ENCODE measurements at regions not wholly inside any gene's neighbourhood (a gene's known extent, or its start where the extent isn't known, plus 50 kb on each side); places are given as distances from the start of the nearest gene placed in this dataset.

DNA sequence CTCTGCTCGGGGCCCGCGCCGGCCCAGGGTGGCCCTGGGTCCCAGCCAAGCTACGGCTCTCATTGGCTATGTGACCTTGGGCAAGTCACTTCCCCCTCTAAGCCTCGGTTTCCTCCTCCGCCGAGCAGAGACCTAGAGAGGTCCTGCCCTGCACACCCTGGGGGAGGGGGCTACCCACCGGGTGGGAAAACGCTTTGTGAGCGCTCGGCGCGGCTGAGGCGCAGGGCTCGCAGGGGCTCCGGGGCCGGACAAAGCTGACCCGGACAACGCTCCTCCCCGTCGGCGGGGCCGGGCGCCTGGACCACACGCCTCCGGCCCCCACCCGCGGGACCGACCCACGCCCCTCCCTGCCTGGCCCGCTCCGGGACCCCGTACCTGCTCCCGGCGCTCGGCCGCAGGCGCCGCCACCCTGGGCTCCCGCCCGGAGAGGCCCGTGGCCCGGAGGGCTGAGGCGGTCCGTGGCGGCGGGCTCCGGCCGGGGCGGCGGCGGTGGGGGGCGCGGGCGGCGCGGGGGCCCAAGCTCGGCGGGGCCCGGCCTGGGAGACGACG is 85.7 kb upstream of the MELK start:
- intact Hi-C loops (cut with DNase I; ENCODE audit: low total_unique reads) = loop anchor here (5.0 to 10.0 kb wide), 2 partner anchors 78 to 85 kb away; partner anchors contain the start of gene RNF38
- H3K4me1 ChIP-seq = peaks cover 0 to 26% (median 18%) of the 10 kb centered on the region in 4 donors
- TF ChIP-seq, protein P1, sequence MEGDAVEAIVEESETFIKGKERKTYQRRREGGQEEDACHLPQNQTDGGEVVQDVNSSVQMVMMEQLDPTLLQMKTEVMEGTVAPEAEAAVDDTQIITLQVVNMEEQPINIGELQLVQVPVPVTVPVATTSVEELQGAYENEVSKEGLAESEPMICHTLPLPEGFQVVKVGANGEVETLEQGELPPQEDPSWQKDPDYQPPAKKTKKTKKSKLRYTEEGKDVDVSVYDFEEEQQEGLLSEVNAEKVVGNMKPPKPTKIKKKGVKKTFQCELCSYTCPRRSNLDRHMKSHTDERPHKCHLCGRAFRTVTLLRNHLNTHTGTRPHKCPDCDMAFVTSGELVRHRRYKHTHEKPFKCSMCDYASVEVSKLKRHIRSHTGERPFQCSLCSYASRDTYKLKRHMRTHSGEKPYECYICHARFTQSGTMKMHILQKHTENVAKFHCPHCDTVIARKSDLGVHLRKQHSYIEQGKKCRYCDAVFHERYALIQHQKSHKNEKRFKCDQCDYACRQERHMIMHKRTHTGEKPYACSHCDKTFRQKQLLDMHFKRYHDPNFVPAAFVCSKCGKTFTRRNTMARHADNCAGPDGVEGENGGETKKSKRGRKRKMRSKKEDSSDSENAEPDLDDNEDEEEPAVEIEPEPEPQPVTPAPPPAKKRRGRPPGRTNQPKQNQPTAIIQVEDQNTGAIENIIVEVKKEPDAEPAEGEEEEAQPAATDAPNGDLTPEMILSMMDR (IDR thresholded peaks at IDR 0.05) = no peak
- H3K9me3 ChIP-seq = no peaks in the 10 kb centered on the region
- no peaks in the 10 kb centered on the region for H3K36me3 ChIP-seq
- peak overlapping the region; percentile 98 for H3K4me3 ChIP-seq
- DNase-seq = peak; percentile 37 to 72
- no peaks in the 10 kb centered on the region for H3K27me3 ChIP-seq
- H3K27ac ChIP-seq = peak overlapping the region; percentile 90 to 91

DNA sequence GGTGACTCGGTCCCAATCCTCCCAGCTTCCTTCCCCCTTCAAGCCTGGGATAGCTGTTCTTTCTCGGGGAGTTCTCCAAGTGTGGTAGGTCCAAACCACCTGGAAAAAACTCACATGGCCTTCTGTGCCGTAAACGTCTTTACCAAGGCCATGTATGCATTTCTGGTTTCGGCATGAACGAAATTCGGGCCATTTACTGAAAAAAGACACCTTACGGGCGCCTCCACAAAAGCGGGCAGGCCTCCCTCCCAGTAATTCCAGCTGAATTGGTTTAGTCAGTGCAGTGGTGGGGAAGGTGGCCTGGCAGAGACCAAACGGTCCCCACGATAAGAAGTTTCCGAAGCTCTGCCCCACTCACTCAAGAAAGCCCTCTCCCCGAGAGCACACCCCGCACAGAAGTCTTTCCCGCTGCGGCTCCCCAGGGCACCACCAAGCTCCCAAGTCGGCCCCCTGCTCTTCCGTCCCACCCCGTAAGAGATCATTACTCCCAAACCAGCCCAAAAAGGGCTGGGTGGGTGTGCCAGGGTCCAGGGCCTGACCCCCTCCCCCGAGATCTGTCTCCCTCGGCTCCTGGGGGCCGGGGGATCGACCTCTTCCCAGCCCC is 86.3 kb upstream of the MELK start:
- peaks cover 0 to 26% (median 18%) of the 10 kb centered on the region in 4 donors for H3K4me1 ChIP-seq
- H3K36me3 ChIP-seq = no peaks in the 10 kb centered on the region
- TF ChIP-seq, protein P1 (IDR thresholded peaks at IDR 0.05) = no peak
- no peaks in the 10 kb centered on the region for H3K27me3 ChIP-seq
- peak; percentile 35 to 67 for DNase-seq
- H3K4me3 ChIP-seq = peak overlapping the region; percentile 98
- intact Hi-C loops (cut with DNase I; ENCODE audit: low total_unique reads) = loop anchor here (5.0 to 10.0 kb wide), 2 partner anchors 78 to 84 kb away; partner anchors contain the start of gene RNF38
- H3K27ac ChIP-seq = peak overlapping the region; percentile 90 to 91
- no peaks in the 10 kb centered on the region for H3K9me3 ChIP-seq

DNA sequence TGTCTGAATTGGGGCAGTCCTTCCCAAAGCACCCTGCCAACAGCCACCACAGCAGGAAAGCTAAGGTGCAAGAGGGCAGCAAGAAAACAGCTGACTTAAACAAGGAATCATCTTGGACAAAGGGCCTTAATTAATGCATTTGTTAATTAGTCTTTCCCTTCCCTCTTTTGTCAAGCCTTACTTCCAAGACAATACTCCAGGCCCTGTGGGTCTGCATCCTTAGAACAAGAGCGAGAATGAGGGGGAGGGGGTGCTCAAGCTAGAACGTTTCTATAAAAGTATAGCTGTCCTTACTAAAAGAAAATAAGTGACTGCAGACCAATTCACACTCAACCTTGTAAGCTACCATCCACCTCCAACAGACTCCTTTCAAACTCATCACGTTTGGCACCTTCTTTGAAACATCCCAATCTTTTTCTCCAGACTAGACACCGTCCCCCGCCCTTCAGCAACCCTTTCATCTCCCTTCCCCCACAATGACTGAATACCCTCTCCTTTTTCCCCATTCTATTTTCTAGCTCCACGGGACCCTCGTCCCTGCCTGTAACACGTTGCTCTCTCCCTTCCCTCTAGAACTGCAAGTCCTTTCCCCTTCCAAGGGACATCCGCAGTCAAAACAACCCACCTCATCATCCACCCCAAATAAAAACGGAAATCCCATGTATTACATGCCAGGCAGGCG is 85.7 kb upstream of the RNF38 start:
- peak overlapping the region; percentile 98 for H3K4me3 ChIP-seq
- no peaks in the 10 kb centered on the region for H3K36me3 ChIP-seq
- no peak for DNase-seq
- H3K9me3 ChIP-seq = no peaks in the 10 kb centered on the region
- H3K4me1 ChIP-seq = peaks cover 0 to 26% (median 18%) of the 10 kb centered on the region in 4 donors
- no peaks in the 10 kb centered on the region for H3K27me3 ChIP-seq
- H3K27ac ChIP-seq = peak overlapping the region; percentile 90 to 91
- TF ChIP-seq, protein P1 (IDR thresholded peaks at IDR 0.05) = no peak
- intact Hi-C loops (cut with DNase I; ENCODE audit: low total_unique reads) = loop anchor here (5.0 to 10.0 kb wide), 2 partner anchors 79 to 83 kb away; partner anchors contain the start of gene RNF38

DNA sequence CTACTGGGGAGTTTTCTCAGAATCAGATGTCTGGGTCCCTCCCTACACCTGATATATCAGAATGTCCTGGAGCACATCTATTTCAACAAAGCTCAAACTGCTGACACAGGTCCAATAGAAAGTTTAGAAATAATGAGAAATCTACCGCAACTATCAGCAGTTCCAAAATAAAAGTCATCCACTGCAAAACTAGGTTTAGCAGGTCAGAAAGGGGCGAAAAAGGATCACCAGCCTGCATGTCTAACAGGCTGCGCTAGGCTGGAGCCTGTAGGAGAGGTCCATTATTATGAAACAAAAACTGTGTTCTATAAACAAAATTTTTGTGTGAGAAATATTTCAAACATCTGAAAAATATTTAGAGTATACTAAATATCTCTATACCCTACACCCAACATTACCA is 84.1 kb upstream of the RNF38 start:
- Histone ChIP-seq H3K4me3 (no peak overlapping the region), H3K27ac (no peak overlapping the region), H3K27me3 (no peaks in the 10 kb centered on the region), H3K4me1 (peaks cover 0 to 32% (median 18%) of the 10 kb centered on the region in 4 donors), H3K9me3 (no peaks in the 10 kb centered on the region), H3K36me3 (no peaks in the 10 kb centered on the region)
- intact Hi-C loops (cut with DNase I; ENCODE audit: low total_unique reads) = loop anchor here (10.0 kb wide), 1 partner anchor 81 kb away; no protein-coding TSS in a partner anchor
- TF ChIP-seq, protein P1 (IDR thresholded peaks at IDR 0.05) = no peak
- DNase-seq = no peak

DNA sequence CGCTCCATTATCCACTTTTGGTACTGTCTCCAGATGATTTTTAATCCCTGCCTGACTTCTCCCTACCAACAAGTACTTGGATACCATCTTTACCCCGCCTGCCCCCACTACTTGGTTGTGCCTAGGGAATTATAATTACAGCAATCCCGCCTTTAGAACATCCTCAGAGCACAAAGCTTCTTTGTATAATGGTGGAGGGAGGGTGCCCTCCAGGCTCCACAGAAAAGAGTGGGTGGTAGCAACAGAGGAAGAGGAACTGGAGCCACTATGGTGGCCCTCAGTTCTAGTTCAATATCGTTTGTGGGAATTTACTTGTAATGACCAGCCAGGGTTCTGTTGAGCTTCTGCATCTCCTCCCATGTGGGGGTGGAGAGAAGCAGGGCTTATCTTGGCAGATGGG is 79.0 kb upstream of the RNF38 start:
- H3K36me3 ChIP-seq = no peaks in the 10 kb centered on the region
- H3K27ac ChIP-seq = no peak overlapping the region
- no peaks in the 10 kb centered on the region for H3K27me3 ChIP-seq
- TF ChIP-seq, protein P1 (IDR thresholded peaks at IDR 0.05) = no peak
- no peak overlapping the region for H3K4me3 ChIP-seq
- peaks cover 0 to 8% (median 2%) of the 10 kb centered on the region in 4 donors for H3K4me1 ChIP-seq
- H3K9me3 ChIP-seq = no peaks in the 10 kb centered on the region
- DNase-seq = no peak
- intact Hi-C loops (cut with DNase I; ENCODE audit: low total_unique reads) = no loop called here
